Mononuclear cell (primary cell): ENCODE measurements at regions not wholly inside any gene's neighbourhood (a gene's known extent, or its start where the extent isn't known, plus 50 kb on each side); places are given as distances from the start of the nearest gene placed in this dataset.

Experiments used
- H3K27me3 ChIP-seq: 2 replicates; pipeline ENCODE4 v1.6.0; 2011; ENCODE audit warnings: low read length, control low read depth; ENCODE audit not compliant: insufficient read depth
- H3K4me1 ChIP-seq: 2 replicates; pipeline ENCODE4 v1.5.1; 2011; ENCODE audit warnings: mild to moderate bottlenecking, low read length, control low read depth; ENCODE audit not compliant: insufficient read depth
- H3K4me3 ChIP-seq: 2 replicates; pipeline ENCODE4 v1.5.1; 2011; ENCODE audit warnings: mild to moderate bottlenecking, low read length, moderate library complexity
- H3K9me3 ChIP-seq: 2 replicates; pipeline ENCODE4 v1.5.1; 2011; ENCODE audit warnings: low read depth, mild to moderate bottlenecking, control low read depth, low read length

- H3K27me3 ChIP-seq = no peaks in the 10 kb centered on the region
- no peak overlapping the region for H3K4me3 ChIP-seq
- peaks cover 33% of the 10 kb centered on the region for H3K4me1 ChIP-seq
- H3K9me3 ChIP-seq = no peaks in the 10 kb centered on the region
Observed at GRCh38 chr9:89734600-89735041, 129.8 kb downstream of the GADD45G start.

- H3K9me3 ChIP-seq = no peaks in the 10 kb centered on the region
Observed at GRCh38 chr9:89738137-89738932, 133.5 kb downstream of the GADD45G start.

GRCh38 chr9:89739511-89739910 is 134.7 kb downstream of the GADD45G start:
- H3K4me3 ChIP-seq = no peak overlapping the region
- H3K9me3 ChIP-seq = no peaks in the 10 kb centered on the region
- H3K4me1 ChIP-seq = peaks cover 49% of the 10 kb centered on the region
- H3K27me3 ChIP-seq = no peaks in the 10 kb centered on the region

More at GRCh38 chr9:89738137-89738932, 133.5 kb downstream of the GADD45G start:
- Histone ChIP-seq H3K4me3 (no peak overlapping the region), H3K27me3 (no peaks in the 10 kb centered on the region), H3K4me1 (peaks cover 42% of the 10 kb centered on the region)

- Histone ChIP-seq H3K4me1 (peaks cover 48% of the 10 kb centered on the region), H3K9me3 (no peaks in the 10 kb centered on the region), H3K4me3 (no peak overlapping the region), H3K27me3 (no peaks in the 10 kb centered on the region)
Observed at GRCh38 chr9:89739916-89740315, 135.1 kb downstream of the GADD45G start.

- Histone ChIP-seq H3K4me3 (no peak overlapping the region), H3K4me1 (peaks cover 43% of the 10 kb centered on the region)
Observed at GRCh38 chr9:89740722-89741121, 135.9 kb downstream of the GADD45G start.

GRCh38 chr9:89742660-89743059 is 137.8 kb downstream of the GADD45G start:
- H3K9me3 ChIP-seq = no peaks in the 10 kb centered on the region
- H3K4me3 ChIP-seq = no peak overlapping the region
- no peaks in the 10 kb centered on the region for H3K27me3 ChIP-seq
- H3K4me1 ChIP-seq = peaks cover 43% of the 10 kb centered on the region

More at GRCh38 chr9:89740722-89741121, 135.9 kb downstream of the GADD45G start:
- Histone ChIP-seq H3K9me3 (no peaks in the 10 kb centered on the region), H3K27me3 (no peaks in the 10 kb centered on the region)

GRCh38 chr9:89743216-89743572 is 138.4 kb downstream of the GADD45G start:
- Histone ChIP-seq H3K4me1 (peaks cover 43% of the 10 kb centered on the region), H3K27me3 (no peaks in the 10 kb centered on the region), H3K9me3 (no peaks in the 10 kb centered on the region), H3K4me3 (no peak overlapping the region)

GRCh38 chr9:89743573-89744254 is 138.9 kb downstream of the GADD45G start:
- H3K27me3 ChIP-seq = no peaks in the 10 kb centered on the region
- peaks cover 43% of the 10 kb centered on the region for H3K4me1 ChIP-seq
- H3K9me3 ChIP-seq = no peaks in the 10 kb centered on the region
- H3K4me3 ChIP-seq = no peak overlapping the region

GRCh38 chr9:89744255-89744648 is 139.4 kb downstream of the GADD45G start:
- H3K4me3 ChIP-seq = no peak overlapping the region
- H3K27me3 ChIP-seq = no peaks in the 10 kb centered on the region
- H3K9me3 ChIP-seq = no peaks in the 10 kb centered on the region
- peaks cover 43% of the 10 kb centered on the region for H3K4me1 ChIP-seq

- Histone ChIP-seq H3K4me1 (peaks cover 38% of the 10 kb centered on the region), H3K9me3 (no peaks in the 10 kb centered on the region), H3K27me3 (no peaks in the 10 kb centered on the region), H3K4me3 (no peak overlapping the region)
Observed at GRCh38 chr9:89744730-89745129, 139.9 kb downstream of the GADD45G start.

GRCh38 chr9:89745601-89746376 is 141.0 kb downstream of the GADD45G start:
- Histone ChIP-seq H3K4me1 (peaks cover 28% of the 10 kb centered on the region), H3K27me3 (no peaks in the 10 kb centered on the region)

GRCh38 chr9:89746385-89747116 is 141.7 kb downstream of the GADD45G start:
- no peaks in the 10 kb centered on the region for H3K9me3 ChIP-seq
- H3K27me3 ChIP-seq = no peaks in the 10 kb centered on the region
- no peak overlapping the region for H3K4me3 ChIP-seq
- peaks cover 23% of the 10 kb centered on the region for H3K4me1 ChIP-seq

More at GRCh38 chr9:89745601-89746376, 141.0 kb downstream of the GADD45G start:
- Histone ChIP-seq H3K4me3 (no peak overlapping the region), H3K9me3 (no peaks in the 10 kb centered on the region)

- Histone ChIP-seq H3K9me3 (no peaks in the 10 kb centered on the region), H3K27me3 (no peaks in the 10 kb centered on the region), H3K4me3 (no peak overlapping the region), H3K4me1 (peaks cover 20% of the 10 kb centered on the region)
Observed at GRCh38 chr9:89747596-89747995, 142.8 kb downstream of the GADD45G start.

- Histone ChIP-seq H3K4me1 (peaks cover 15% of the 10 kb centered on the region), H3K27me3 (no peaks in the 10 kb centered on the region), H3K4me3 (no peak overlapping the region), H3K9me3 (no peaks in the 10 kb centered on the region)
Observed at GRCh38 chr9:89748021-89748670, 143.3 kb downstream of the GADD45G start.
